Panc1 (cell line): ENCODE measurements at regions not wholly inside any gene's neighbourhood (a gene's known extent, or its start where the extent isn't known, plus 50 kb on each side); places are given as distances from the start of the nearest gene placed in this dataset.

ENCODE experiments used
- ATAC-seq: fragments of 200-7000 bp; cut with Tn5 transposase; 2 replicates; pipeline ENCODE4 v1.9.1; 2020; ENCODE audit warnings: mild to moderate bottlenecking, moderate library complexity
- BruUV-seq: library from RNA; stranded (reverse); fragments of 400-500 nt; replicated peaks from 2 replicates; lab custom pipeline; 2021; lab: Mats Ljungman, UMichigan
- CTCF ChIA-PET: fragments of 300-600 bp; sonication (Branson Sonifier 250); formaldehyde crosslinking; loops from one replicate; lab custom pipeline; 2022; ENCODE audit warnings: antibody characterized with exemption; lab: Charles Lee
- POLR2A ChIA-PET: fragments of 300-600 bp; sonication (Branson Sonifier 250); formaldehyde crosslinking; loops from one replicate; lab custom pipeline; 2022; ENCODE audit warnings: antibody characterized with exemption; lab: Charles Lee
- DNase-seq: peaks from one replicate; pipeline ENCODE4 v3.0.0-alpha.2; 2010; ENCODE audit warnings: low read depth, low spot score
- H3K27ac ChIP-seq: 2 replicates; pipeline ENCODE4 v1.5.1; 2011; ENCODE audit warnings: mild to moderate bottlenecking, low read length, inconsistent platforms
- H3K27me3 ChIP-seq: fragments of 200-500 bp; sonication (Bioruptor generic); 2 replicates; pipeline ENCODE4 v1.6.0; 2014; ENCODE audit warnings: low read length, inconsistent platforms; ENCODE audit not compliant: control insufficient read depth, insufficient read depth
- H3K36me3 ChIP-seq: fragments of 200-500 bp; sonication (Bioruptor generic); 2 replicates; pipeline ENCODE4 v1.5.1; 2014; ENCODE audit warnings: inconsistent platforms, mild to moderate bottlenecking, low read length, moderate library complexity; ENCODE audit not compliant: control insufficient read depth, insufficient read depth
- H3K4me1 ChIP-seq: 2 replicates; pipeline ENCODE4 v1.5.1; 2011; ENCODE audit warnings: inconsistent platforms, mild to moderate bottlenecking, low read length, moderate library complexity; ENCODE audit not compliant: control insufficient read depth, insufficient read depth
- H3K4me3 ChIP-seq, 2 experiments: 2 replicates each; pipeline ENCODE4 v1.5.1; 2011 to 2012; ENCODE audit warnings: low read depth in 2 of 2, low read length in 2 of 2, mild to moderate bottlenecking in 2 of 2, inconsistent platforms in 1 of 2, moderate library complexity in 1 of 2
- H3K9me3 ChIP-seq: fragments of 200-500 bp; sonication (Bioruptor generic); 2 replicates; pipeline ENCODE4 v1.5.1; 2014; ENCODE audit warnings: low read depth, mild to moderate bottlenecking, inconsistent platforms, low read length, moderate library complexity; ENCODE audit not compliant: control insufficient read depth, insufficient read depth
- CTCF ChIP-seq: fragments of 450-650 bp; IDR thresholded peaks from 2 replicates; pipeline ENCODE4 v1.5.1; 2017; ENCODE audit warnings: mild to moderate bottlenecking
- POLR2AphosphoS5 ChIP-seq: IDR thresholded peaks from 2 replicates; pipeline ENCODE4 v1.6.1; 2012; ENCODE audit warnings: mild to moderate bottlenecking, low read depth, low read length, moderate library complexity
- REST ChIP-seq, 2 experiments: IDR thresholded peaks; 2 replicates each; pipeline ENCODE4 v1.6.1; 2011 to 2012; ENCODE audit warnings: low read depth in 2 of 2, control low read depth in 1 of 2, low read length in 1 of 2, mild to moderate bottlenecking in 1 of 2, moderate library complexity in 1 of 2; ENCODE audit not compliant: insufficient read depth in 1 of 2
- SIN3A ChIP-seq: IDR thresholded peaks from 2 replicates; pipeline ENCODE4 v1.6.1; 2012; ENCODE audit warnings: low read depth, mild to moderate bottlenecking, low read length, moderate library complexity, borderline replicate concordance; ENCODE audit not compliant: insufficient read depth
- TCF7L2 ChIP-seq: IDR thresholded peaks from 2 replicates; pipeline ENCODE4 v1.6.1; 2011; ENCODE audit warnings: mild to moderate bottlenecking, low read depth, low read length, inconsistent platforms
- in situ Hi-C: cut with HindIII; loops from 2 replicates; pipeline ENCODE4 v1.10.0; 2016; ENCODE audit warnings: low sequenced_read_pairs, low pct_unique_long_range_greater_than_20kb
- intact Hi-C: fragments of 100-400 bp; cut with micrococcal nuclease; formaldehyde crosslinking; loops from one replicate; pipeline ENCODE4 v1.10.0; 2022; ENCODE audit not compliant: unreplicated experiment

- in situ Hi-C loops: no loop called here
- POLR2A ChIA-PET: no interaction called here
- H3K36me3 ChIP-seq: no peaks in the 10 kb centered on the region
- no peaks in the 10 kb centered on the region for H3K4me1 ChIP-seq
- no peak overlapping the region for H3K27ac ChIP-seq
- intact Hi-C loops: loop anchor here (1.0 kb wide), 1 partner anchor 233 kb away; no protein-coding TSS in a partner anchor
- CTCF ChIA-PET: interaction anchor here (0.6 kb wide), 1 partner anchor 805 kb away, joined by 4 read pairs; no protein-coding TSS in a partner anchor
- peaks cover 7% of the 10 kb centered on the region for H3K27me3 ChIP-seq
- no peaks in the 10 kb centered on the region for H3K9me3 ChIP-seq
- no peak for TF ChIP-seq TCF7L2
- TF ChIP-seq CTCF: peak; percentile 65
- peak; percentile 67; the same call in 1 of the 2 replicates for ATAC-seq
- no TSS peak for BruUV-seq
- DNase-seq: no peak
- H3K4me3 ChIP-seq: no peak overlapping the region
Observed at GRCh38 chr1:181423301-181423918, 59.9 kb upstream of the CACNA1E start.

GRCh38 chr1:181424786-181425403, 58.4 kb upstream of the CACNA1E start:
- intact Hi-C loops: no loop called here
- Histone ChIP-seq H3K4me3 (peak overlapping the region in 1 of 2 experiments; percentile 26; a peak in 1 of 4 replicates), H3K36me3 (no peaks in the 10 kb centered on the region), H3K9me3 (no peaks in the 10 kb centered on the region), H3K4me1 (no peaks in the 10 kb centered on the region), H3K27me3 (peaks cover 6% of the 10 kb centered on the region), H3K27ac (no peak overlapping the region)
- DNase-seq (peak; percentile 57), ATAC-seq (peak; percentile 79)
- no TSS peak for BruUV-seq
- in situ Hi-C loops: no loop called here
- ChIA-PET POLR2A (no interaction called here), CTCF (interaction anchor here (0.5 to 1.3 kb wide), 5 partner anchors 18 to 238 kb away, joined by 3 to 14 read pairs (median 3); no protein-coding TSS in a partner anchor)
- TF ChIP-seq POLR2AphosphoS5 (no peak), CTCF (peak; percentile 99), SIN3A (no peak)

- POLR2A ChIA-PET: no interaction called here
- Histone ChIP-seq H3K27ac (no peak overlapping the region), H3K4me3 (no peak overlapping the region)
Observed at GRCh38 chr1:181425566-181425965, 57.8 kb upstream of the CACNA1E start.

More at GRCh38 chr1:181425566-181425965, 57.8 kb upstream of the CACNA1E start:
- in situ Hi-C loops (no loop called here), intact Hi-C loops (no loop called here)
- Histone ChIP-seq H3K9me3 (no peaks in the 10 kb centered on the region), H3K36me3 (no peaks in the 10 kb centered on the region), H3K27me3 (peaks cover 5% of the 10 kb centered on the region), H3K4me1 (no peaks in the 10 kb centered on the region)
- DNase-seq: no peak
- no TSS peak for BruUV-seq
- no peak for TF ChIP-seq TCF7L2
- TF ChIP-seq REST (IDR thresholded peaks at IDR 0.05; ENCODE audit: insufficient read depth in 1 of 2, low read depth in 2 of 2, low read length in 1 of 2): no peak
- no peak for TF ChIP-seq SIN3A
- no peak for TF ChIP-seq CTCF
- no peak for TF ChIP-seq POLR2AphosphoS5
- CTCF ChIA-PET: interaction anchor here (0.5 to 1.3 kb wide), 6 partner anchors 19 to 240 kb away, joined by 3 to 14 read pairs (median 3); no protein-coding TSS in a partner anchor
- ATAC-seq: no peak
